ENCODE measurements at regions not wholly inside any gene's neighbourhood (a gene's known extent, or its start where the extent isn't known, plus 50 kb on each side); places are given as distances from the start of the nearest gene placed in this dataset.

DNA sequence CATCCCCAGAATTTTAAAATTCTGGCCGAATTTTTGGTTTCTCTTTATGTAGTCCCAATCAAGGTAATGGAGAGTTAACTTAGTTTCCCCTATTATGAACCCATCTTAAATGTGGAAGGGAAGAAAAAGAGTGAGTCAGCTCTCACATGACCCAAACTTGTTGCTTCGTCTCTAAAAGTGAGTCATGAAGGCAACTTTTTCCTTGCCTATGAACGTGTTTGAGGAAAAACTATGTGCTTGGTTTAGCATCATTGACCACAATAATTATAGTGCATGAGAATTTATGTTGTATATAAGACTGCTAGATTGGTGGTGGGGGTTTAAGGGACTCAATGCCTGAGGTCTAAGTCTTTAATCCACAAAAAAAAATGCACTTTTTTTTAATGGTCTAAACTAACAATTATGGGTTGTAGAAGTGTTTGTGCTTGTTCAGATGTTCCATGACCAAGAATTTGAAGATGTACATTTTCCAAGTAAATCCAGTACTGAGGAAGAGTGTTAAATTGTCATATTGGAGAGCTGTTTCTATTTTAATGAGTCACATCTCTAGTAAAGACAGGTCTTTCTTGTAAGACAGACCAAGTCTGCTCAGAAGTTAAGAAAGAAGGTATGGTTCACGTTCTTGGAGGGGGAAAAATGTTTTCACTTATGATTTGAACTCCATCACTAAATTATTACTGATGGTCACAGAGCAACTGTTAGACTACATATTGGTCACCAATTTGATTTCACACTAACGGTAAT lies 409.9 kb upstream of the MARCKS start:
- peak; percentile 80 for DNase-seq

DNA sequence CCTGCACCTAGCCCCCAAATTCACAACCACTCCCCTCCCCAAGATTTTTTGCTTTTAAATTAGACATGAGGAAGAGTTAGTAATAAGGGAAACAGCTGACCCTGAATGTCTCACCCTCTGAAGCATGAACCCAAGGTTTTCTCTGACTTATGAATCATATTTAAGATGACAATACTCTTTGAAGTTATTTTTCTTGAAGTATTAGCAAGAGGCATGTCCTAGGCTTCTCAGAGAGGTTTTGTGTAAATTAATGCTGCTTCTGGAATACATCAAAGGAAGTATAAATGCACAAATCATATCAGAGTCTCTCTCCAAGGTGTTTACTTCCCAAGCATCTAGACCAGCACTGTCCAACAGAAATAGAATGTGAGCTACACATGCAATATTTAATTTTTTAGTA lies 408.1 kb upstream of the MARCKS start:
- peak; percentile 70 for DNase-seq

DNA sequence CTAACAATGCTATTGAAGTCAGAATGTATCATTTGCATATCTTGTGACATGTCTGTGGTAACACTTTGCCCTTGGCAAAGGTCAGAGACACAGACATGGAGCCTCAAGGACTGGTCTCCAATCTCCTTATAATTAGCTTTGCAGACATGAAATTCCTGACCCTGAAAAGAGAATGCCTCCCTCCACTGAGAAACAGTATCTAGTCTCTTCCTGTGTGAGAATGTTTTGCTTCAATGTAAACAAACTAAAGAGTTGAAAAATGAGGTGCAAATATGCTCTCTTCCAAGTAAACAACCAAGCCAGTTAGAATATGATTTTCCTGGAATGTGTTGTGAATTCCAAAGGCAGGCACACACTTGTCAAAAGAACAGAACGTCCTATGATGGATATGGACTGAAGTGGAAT lies 407.1 kb upstream of the MARCKS start:
- peak; percentile 44 for DNase-seq

DNA sequence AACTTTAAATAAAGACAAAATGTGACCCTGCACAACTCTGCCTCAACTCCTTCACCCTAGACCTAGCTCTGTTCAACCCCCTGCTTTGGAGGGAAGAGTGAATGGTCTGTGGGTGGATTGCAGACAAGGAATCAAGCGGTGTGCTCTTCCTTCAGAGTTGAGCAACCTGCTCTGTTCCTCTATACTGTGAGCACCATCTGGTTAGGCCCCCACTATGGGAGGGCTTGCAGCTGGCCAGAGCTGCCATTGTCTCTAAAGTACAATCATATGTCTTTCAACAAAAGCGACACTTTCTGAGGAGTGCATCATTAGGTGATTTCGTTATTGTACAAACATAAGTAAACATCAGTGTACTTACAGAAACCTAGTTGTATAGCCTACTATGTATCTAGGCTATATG lies 406.1 kb upstream of the MARCKS start:
- no peak for DNase-seq

DNA sequence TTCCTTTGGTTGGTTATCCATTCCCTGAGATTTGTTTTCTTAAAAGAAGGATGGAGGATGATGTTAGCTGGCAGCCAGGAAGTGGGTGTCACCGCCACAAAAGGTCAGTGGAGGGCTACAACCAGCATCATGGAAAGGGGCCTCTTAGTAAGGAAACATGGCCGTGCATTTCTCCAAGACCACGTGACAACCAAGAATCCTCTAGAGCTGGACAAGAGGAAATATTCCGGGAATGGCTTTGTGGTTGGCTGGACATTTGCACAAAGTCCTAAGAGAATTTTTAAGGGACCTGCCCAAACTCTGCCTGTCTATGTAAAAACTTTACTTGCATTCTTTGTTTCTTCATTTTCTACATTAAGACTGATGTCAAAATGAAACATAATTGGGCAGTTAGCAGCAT lies 399.9 kb upstream of the MARCKS start:
- DNase-seq = no peak

DNA sequence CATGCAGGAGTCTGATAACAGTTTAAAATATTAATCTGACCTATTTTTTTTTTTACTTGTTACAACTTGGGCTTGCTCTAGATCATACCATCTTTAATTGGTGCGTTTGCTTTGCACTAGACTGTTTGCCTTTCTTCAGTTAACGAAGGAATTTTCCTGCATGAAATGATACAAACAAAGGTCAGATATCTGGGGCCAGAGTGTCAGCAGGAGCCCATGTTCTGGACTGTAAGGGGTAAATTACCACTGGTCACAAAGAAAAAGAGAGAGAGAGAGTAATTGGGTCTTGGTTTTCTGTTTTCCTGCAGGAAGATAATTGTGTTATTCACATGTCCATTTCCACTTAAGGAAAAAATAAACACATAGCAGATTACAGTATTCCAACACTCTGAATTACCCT lies 399.4 kb upstream of the MARCKS start:
- DNase-seq = no peak

DNA sequence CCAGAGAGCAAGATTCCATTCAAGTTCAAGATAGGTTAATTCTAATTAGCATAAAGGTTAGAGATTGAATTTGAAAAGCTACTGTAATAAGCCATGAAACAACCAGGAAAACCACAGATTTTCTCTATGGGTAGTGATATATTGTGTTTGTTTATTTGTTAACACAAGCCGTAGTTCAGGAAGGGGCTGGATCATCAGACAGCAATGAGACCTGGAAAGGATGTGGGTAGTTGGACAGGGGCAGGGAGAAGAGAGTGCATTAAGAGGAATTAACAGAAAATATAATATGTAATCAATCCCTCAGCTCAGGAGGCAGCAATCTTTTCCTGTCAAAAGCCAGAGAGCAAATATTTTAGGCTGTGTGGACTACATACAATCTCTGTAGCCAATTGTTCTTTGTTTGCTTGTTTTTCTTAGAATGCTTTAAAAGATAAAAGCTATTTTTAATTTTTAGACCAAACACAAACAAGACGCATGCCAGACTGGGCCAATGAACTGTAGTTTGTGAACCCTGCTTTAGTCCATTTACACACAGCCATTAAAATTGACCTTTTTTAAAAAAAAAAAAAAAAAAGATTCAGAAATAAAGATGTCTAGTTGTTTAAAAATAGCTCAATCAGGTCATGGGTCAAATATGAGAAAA lies 398.7 kb upstream of the MARCKS start:
- DNase-seq = no peak

DNA sequence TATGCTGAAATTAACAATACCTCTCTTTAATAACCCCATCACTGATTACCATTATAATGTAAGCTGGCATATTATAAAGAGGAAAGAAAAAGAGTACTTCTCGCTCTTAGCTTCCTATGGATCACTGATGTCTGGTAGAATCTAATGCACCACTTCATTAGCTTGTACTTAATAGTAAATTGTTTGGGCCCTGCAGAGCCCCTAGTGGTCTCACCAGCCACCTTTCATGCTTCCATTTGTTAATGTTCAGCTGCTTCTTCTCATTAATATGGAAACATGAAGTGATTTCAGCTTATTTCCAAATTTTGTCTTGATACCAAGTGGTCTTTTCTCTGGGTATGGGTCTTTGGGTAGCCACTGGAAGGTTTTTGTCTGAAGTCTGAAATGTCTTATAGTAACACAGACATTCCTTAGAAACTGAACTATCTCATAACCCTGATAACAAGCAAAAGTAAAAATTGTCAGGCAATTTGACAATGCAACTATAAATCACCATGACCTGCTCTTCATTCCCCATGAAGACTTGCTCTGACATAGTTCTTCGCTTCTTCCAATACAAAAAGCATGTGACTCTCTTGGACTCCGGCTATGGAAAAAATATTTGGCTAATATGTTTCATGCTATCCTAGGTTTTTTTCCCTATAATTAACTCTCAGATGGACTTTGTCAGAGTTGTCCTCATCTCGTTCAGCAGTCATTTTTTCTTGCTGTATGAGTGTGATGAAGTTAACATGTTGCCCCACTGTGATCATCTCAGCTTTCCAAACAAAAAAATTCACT lies 395.8 kb upstream of the MARCKS start:
- no peak for DNase-seq

DNA sequence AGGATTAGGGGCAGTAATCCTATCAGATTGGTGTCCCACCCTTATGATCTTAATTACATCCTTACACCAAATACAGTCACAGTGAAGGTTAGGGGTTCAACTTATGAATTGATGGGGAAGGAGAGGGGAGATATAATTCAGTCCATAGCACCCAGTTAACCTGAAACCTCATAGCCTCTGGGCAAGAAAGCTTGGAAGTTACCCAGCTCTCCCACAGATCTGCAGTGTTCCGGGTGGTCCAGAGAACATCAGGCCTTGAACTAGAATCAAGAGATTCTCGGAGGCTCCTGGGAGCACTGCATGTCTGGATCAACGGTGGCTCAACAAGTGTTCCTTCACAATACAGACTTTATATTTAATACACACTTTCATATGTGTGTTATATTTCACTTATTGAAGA lies 392.6 kb upstream of the MARCKS start:
- DNase-seq = no peak

DNA sequence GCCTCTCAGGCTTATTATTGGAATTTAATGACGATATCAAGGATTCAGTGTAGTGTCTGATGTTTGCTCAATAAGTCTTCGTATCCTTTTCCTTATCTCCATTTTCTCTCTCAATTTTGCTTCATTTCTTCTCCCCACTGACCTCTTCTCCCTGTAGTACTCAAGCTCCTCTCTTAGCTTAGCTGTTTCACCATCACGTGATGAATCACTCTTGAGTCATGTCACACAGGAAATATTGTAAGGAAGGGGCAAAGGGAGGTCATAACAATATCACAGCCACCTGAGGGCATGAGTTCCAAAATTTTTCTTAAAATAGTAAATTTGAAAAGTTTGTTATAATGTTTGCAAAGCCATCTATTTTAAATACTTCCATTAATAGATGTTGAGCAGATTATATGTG lies 392.2 kb upstream of the MARCKS start:
- peak; percentile 72 for DNase-seq

DNA sequence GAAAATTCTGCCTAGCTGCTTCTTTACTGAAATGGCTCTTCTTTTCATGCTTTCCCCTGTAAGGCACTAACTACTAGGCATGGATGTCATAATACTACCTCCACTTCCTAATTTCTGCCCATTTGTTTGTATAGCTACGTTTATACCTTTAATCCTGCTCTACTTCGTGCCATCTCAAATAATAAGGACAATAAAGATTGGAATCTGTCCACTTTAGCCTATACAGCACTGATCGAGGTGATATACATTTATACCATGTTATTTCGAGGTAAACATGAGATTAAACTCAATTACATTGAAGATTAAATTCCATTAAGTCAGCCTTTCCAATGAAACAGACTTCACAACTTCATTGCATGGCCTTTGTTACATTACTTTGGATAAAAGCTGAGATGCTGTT lies 390.6 kb upstream of the MARCKS start:
- DNase-seq = no peak

DNA sequence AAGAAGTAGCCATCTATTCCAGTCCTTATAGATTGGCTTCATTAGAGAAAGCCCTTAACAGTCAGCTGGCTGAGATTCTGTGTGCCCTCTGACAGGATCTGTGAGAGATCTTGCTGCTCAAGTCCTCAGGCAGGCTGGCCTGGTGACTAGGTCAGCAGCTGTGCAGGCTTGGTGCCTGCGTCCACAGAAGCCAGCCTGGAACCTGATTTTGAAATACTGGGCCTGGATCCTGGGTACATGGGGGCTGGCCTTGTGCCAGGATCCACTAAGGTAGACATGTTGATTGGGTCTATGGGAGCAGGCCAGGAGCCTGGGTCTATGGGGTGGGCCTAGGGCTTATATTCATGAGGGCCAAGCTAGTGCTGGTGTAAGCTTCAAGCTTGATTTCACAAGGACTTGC lies 381.8 kb upstream of the MARCKS start:
- no peak for DNase-seq

DNA sequence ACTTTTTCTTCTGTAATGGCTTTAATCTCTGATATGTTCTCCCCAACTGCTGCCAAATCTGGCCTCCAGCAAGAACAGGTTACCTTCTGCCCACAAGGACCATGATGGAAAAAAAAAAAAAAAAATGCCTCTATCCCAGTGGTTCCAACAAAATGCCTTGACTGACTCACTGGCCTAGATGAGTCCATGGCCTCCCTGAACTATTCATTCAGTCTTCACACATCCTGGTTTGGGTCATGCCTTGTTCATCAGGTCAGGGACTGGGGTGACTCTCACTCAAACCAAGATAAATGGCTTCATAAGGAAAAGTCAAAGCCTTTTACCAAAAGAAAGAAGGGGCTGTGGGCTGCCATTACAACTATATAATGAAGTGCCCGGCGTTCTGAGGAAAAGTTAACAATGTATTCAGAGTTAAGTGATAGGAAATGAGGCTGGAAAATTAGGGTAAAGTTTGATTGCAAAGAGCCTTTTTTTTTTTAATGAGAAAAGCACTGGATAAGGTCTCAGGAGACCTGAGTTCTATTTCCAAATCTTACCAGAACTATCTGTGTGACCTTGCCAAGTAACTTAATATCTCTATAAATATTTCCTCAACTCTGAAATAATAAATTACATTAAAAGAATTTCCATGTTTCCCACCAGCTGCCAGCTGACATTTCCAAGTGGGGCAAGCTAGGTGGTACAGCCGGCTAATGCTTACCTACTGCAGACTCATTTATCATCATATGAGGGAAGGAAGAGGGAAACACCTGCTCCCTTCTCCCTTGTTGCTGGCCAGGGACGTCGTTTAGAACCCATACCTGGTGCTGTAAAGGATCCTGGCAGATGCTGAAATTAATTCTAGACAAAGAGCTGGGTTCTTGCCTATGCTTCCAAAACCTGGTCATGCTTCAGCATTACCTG lies 380.0 kb upstream of the MARCKS start:
- DNase-seq = no peak

DNA sequence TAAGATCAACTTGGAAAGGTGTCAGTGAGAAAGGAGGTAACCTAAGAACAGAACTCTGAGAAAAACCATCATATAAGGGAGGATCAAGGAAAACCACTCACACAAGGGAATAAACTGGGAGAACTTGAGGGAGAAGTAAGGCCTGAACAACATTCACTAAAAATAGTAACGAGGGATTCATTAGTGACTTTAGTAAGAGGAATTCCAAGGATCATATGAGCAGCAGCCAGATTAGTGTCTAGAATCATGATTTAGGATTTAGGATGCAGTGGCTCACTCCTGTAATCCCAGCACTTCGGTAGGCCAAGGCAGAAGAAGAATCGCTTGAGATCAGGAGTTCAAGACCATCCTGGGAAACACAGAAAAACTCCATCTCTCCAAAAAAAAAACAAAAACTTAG lies 376.5 kb upstream of the MARCKS start:
- no peak for DNase-seq

DNA sequence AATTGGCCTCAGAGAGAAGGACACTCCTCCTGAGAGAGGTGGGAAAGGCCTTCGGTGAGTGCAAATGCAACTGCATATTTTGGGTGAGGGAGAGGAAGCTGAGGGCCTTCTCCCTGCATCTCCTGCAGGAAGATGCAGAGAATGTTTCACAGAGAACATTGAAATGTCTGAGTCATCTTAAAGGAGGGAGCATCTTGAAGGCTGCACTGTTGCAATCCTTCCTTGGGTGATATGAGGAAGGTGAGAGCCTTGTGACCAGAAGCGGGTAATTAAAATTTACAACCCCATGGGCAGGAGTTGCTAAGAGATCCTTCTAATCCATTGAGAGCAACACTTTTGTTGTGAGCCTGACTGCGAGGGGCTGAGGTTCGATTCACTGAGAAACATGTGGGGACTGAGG lies 375.7 kb upstream of the MARCKS start:
- DNase-seq = no peak

DNA sequence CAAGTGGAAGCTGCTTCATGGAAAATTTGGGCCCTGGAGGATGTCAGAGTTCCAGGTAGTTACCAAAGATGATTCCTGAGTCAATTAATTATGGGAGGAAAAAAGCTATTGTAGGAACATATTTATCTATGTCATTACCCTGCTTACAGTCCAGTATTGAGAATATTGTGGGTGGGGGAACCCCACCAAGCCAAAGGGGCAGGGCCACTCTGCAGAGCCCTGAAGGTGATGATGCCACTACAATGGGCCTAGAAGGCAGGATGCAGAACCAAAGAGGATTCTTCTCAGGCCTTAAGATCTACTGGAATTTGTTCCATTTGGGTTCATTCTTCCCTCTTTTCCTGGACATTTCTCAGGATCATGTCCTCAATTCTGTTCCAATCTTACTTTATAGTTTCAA lies 375.2 kb upstream of the MARCKS start:
- DNase-seq = no peak

DNA sequence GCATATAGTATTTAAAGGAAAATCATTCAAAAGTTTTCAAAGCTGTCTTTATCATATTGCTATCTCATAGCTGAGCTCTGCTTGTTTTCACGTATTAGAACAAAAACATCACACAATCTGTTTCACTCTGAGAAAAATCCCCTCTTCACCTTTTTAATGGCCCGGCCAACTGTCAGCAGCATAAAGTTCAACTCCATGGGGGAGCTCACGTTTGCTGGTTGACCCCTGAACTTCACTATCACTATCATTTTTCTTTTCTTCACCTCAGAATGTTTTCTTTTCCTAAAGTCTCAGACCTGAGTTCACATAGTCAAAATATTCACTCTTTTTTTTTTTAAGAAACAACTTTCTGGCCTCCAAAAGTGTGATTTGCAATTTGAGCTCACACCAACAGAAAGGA lies 374.4 kb upstream of the MARCKS start:
- DNase-seq = no peak

DNA sequence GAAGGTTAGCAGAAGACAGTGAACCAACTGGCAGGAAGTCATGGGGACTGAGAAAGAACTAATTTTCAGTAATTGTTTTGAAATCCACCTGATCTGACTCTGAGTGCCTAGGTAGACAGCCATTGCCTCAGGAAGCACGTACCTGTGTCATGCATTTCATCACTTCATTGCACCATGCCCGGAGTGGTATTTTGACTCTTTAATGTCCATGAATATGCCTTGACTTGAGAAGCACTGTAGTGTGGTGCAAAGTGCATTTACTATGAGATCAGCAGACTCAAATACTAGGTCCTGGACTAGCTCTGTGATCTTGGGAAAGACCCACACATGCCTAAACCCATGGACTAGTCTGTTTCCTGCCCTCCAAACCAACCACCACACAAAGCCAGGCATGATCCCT lies 370.9 kb upstream of the MARCKS start:
- no peak for DNase-seq

DNA sequence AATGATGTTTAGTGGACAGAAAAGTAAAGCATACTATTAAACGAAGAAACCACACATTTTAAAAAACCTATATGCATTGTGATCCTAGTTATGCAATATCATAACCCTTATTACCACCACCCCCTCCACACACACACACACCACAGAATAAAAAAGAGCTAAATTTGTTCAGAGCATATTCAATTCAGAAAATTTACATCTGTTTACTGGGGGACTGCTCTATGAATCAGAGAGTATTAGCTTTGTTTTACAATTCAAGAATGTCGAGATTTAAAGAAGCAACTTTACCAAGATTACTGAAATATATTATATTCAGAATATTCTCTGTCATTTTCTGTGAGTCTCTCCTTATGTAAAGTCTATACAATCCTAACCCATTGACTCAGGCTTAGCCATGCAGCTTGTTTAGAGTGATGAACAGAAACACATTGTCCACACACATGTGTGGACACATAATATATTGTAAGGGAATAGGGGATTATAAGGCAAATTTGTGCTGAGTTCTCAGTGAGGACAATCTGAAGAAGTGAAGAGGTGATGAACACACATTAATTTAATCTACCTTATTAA lies 369.6 kb upstream of the MARCKS start:
- DNase-seq = no peak

DNA sequence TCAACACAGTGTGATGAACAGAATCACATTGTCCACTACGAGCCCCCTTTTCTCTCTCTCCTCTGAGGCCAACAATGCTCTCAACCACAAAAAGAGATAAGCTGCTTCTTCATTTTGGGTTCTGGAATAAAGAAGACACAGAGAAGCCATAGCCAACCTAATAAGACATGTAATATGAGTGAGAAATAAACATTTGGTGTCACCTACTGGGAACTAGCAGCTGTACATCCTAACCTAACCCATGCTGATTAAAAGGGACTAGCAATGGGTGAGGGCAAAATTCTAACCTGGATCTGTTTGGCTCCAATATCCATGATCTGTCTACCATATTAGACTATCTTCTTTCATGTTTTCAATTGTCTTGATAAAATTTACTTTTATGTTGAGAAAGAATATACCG lies 369.1 kb upstream of the MARCKS start:
- DNase-seq = no peak

DNA sequence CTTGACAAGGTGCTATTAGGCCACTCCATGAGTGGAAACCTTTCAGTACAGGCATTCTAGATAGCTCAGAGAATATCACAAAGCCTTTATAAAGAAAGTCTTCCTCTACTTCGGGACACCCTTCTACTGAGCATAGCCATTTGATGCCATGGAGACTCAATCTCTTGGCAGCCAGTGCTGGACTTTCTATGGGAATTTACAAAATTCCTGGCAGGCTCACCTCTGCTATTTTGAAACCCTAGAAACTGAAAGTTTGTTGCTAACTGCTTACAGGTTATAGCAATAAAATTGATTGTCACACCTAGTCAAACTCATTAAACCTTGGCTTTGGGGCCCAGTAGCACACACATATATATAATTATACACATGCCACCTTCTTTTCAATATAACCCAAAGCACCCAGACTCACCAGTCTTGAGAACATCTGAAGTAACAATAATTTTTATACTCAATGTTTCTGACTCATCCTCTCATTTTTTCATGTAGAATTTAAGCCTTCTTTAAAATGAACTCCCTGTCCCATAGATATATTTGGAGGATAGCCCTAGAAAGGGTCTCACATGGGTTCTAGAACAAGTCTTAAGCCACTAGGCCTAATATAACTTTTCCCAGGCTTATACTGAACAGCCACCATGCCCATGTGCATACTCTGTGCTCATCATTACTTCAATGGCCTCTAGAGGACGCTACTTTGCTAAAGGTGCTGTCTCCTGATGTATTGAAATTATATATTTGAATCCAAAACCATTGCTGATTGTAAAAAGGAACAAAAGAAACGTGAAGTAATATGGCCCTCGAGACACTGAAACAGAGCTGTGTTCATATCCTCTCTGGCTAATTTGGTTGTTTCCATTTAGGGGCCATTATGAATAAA lies 368.1 kb upstream of the MARCKS start:
- DNase-seq = no peak

Data from suppressor macrophage treated with lipopolysaccharide for 4 hours (primary cell).